ENCODE measurements at regions not wholly inside any gene's neighbourhood (a gene's known extent, or its start where the extent isn't known, plus 50 kb on each side); places are given as distances from the start of the nearest gene placed in this dataset.
"Not testable (repeated sequence)": the region's sequence is repeated elsewhere in the genome, so short reads cannot be mapped to it uniquely, and the experiment has no call there.

- H3K9me3 ChIP-seq, result no peaks in the 10 kb centered on the region
Measured at GRCh38 chr5:145466533-145466932, 368.6 kb downstream of the PRELID2 start.

GRCh38 chr5:145465474-145466263, 369.5 kb downstream of the PRELID2 start:
- DNase-seq, result no peak
- Histone ChIP-seq H3K36me3 (no peaks in the 10 kb centered on the region), H3K27me3 (no peaks in the 10 kb centered on the region), H3K4me3 (no peak overlapping the region), H3K9me3 (no peaks in the 10 kb centered on the region)

More at GRCh38 chr5:145466533-145466932, 368.6 kb downstream of the PRELID2 start:
- DNase-seq, result no peak
- Histone ChIP-seq H3K27me3 (no peaks in the 10 kb centered on the region), H3K36me3 (no peaks in the 10 kb centered on the region), H3K4me3 (no peak overlapping the region)

GRCh38 chr5:145464171-145464570, 371.0 kb downstream of the PRELID2 start:
- DNase-seq, result no peak
- H3K36me3 ChIP-seq, result no peaks in the 10 kb centered on the region
- no peak overlapping the region for H3K4me3 ChIP-seq
- H3K27me3 ChIP-seq, result no peaks in the 10 kb centered on the region
- H3K9me3 ChIP-seq, result no peaks in the 10 kb centered on the region

- DNase-seq, result no peak
- H3K4me3 ChIP-seq, result no peak overlapping the region
- no peaks in the 10 kb centered on the region for H3K36me3 ChIP-seq
- no peaks in the 10 kb centered on the region for H3K9me3 ChIP-seq
- no peaks in the 10 kb centered on the region for H3K27me3 ChIP-seq
Measured at GRCh38 chr5:145463634-145464033, 371.5 kb downstream of the PRELID2 start.

- no peak overlapping the region for H3K4me3 ChIP-seq
- no peaks in the 10 kb centered on the region for H3K27me3 ChIP-seq
- no peaks in the 10 kb centered on the region for H3K36me3 ChIP-seq
- H3K9me3 ChIP-seq, result no peaks in the 10 kb centered on the region
- no peak for DNase-seq
Measured at GRCh38 chr5:145462525-145462924, 372.6 kb downstream of the PRELID2 start.

GRCh38 chr5:145450286-145450885, 384.8 kb downstream of the PRELID2 start:
- H3K36me3 ChIP-seq, result no peaks in the 10 kb centered on the region
- H3K4me3 ChIP-seq, result no peak overlapping the region
- peaks cover 2% of the 10 kb centered on the region for H3K9me3 ChIP-seq
- no peak for DNase-seq
- no peaks in the 10 kb centered on the region for H3K27me3 ChIP-seq

GRCh38 chr5:145449794-145450193, 385.3 kb downstream of the PRELID2 start:
- Histone ChIP-seq H3K36me3 (no peaks in the 10 kb centered on the region), H3K4me3 (no peak overlapping the region), H3K27me3 (no peaks in the 10 kb centered on the region), H3K9me3 (peaks cover 2% of the 10 kb centered on the region)
- DNase-seq, result no peak

GRCh38 chr5:145446875-145447274, 388.3 kb downstream of the PRELID2 start:
- H3K27me3 ChIP-seq, H3K4me3 ChIP-seq, H3K36me3 ChIP-seq, DNase-seq, H3K9me3 ChIP-seq: not testable (repeated sequence)

- Histone ChIP-seq H3K36me3 (no peaks in the 10 kb centered on the region), H3K4me3 (no peak overlapping the region), H3K9me3 (no peaks in the 10 kb centered on the region; the same call in 1 of the 2 replicates), H3K27me3 (no peaks in the 10 kb centered on the region)
- DNase-seq, result no peak
Measured at GRCh38 chr5:145446412-145446811, 388.7 kb downstream of the PRELID2 start.

GRCh38 chr5:145445027-145445426, 390.1 kb downstream of the PRELID2 start:
- no peaks in the 10 kb centered on the region for H3K36me3 ChIP-seq
- DNase-seq, result no peak
- no peaks in the 10 kb centered on the region for H3K27me3 ChIP-seq
- H3K4me3 ChIP-seq, result no peak overlapping the region
- H3K9me3 ChIP-seq, result no peaks in the 10 kb centered on the region; the same call in 1 of the 2 replicates

GRCh38 chr5:145443964-145444363, 391.2 kb downstream of the PRELID2 start:
- H3K36me3 ChIP-seq, result no peaks in the 10 kb centered on the region
- H3K27me3 ChIP-seq, result no peaks in the 10 kb centered on the region
- no peak for DNase-seq
- no peaks in the 10 kb centered on the region; the same call in 1 of the 2 replicates for H3K9me3 ChIP-seq
- H3K4me3 ChIP-seq, result no peak overlapping the region

GRCh38 chr5:145443366-145443765, 391.8 kb downstream of the PRELID2 start:
- no peak overlapping the region for H3K4me3 ChIP-seq
- no peak for DNase-seq

GRCh38 chr5:145442661-145443060, 392.5 kb downstream of the PRELID2 start:
- not testable (repeated sequence) for H3K27me3 ChIP-seq, H3K9me3 ChIP-seq, H3K36me3 ChIP-seq, DNase-seq, H3K4me3 ChIP-seq

More at GRCh38 chr5:145443366-145443765, 391.8 kb downstream of the PRELID2 start:
- no peaks in the 10 kb centered on the region; the same call in 1 of the 2 replicates for H3K9me3 ChIP-seq
- H3K27me3 ChIP-seq, result no peaks in the 10 kb centered on the region
- no peaks in the 10 kb centered on the region for H3K36me3 ChIP-seq

- H3K36me3 ChIP-seq, result no peaks in the 10 kb centered on the region
- H3K4me3 ChIP-seq, result no peak overlapping the region
- no peaks in the 10 kb centered on the region for H3K9me3 ChIP-seq
- no peaks in the 10 kb centered on the region for H3K27me3 ChIP-seq
- no peak for DNase-seq
Measured at GRCh38 chr5:145441228-145441627, 393.9 kb downstream of the PRELID2 start.

- no peak for DNase-seq
- Histone ChIP-seq H3K36me3 (no peaks in the 10 kb centered on the region), H3K4me3 (no peak overlapping the region), H3K27me3 (no peaks in the 10 kb centered on the region), H3K9me3 (no peaks in the 10 kb centered on the region)
Measured at GRCh38 chr5:145437627-145438026, 397.5 kb downstream of the PRELID2 start.

GRCh38 chr5:145433077-145433476, 402.1 kb downstream of the PRELID2 start:
- Histone ChIP-seq H3K4me3 (no peak overlapping the region), H3K9me3 (no peaks in the 10 kb centered on the region), H3K36me3 (no peaks in the 10 kb centered on the region), H3K27me3 (no peaks in the 10 kb centered on the region)
- no peak for DNase-seq

- Histone ChIP-seq H3K4me3 (no peak overlapping the region), H3K36me3 (no peaks in the 10 kb centered on the region), H3K27me3 (no peaks in the 10 kb centered on the region), H3K9me3 (no peaks in the 10 kb centered on the region)
- no peak for DNase-seq
Measured at GRCh38 chr5:145429170-145429569, 406.0 kb downstream of the PRELID2 start.

GRCh38 chr5:145408048-145408341, 427.1 kb downstream of the PRELID2 start:
- Histone ChIP-seq H3K4me3 (no peak overlapping the region), H3K36me3 (no peaks in the 10 kb centered on the region), H3K27me3 (no peaks in the 10 kb centered on the region), H3K9me3 (peaks cover 24% of the 10 kb centered on the region)
- DNase-seq, result no peak

All from MG63 (cell line).